ENCODE measurements at regions not wholly inside any gene's neighbourhood (a gene's known extent, or its start where the extent isn't known, plus 50 kb on each side); places are given as distances from the start of the nearest gene placed in this dataset.

- Mint-ChIP-seq H3K4me3 (no peak overlapping the region), H3K9me3 (no peaks in the 10 kb centered on the region), H3K4me1 (no peaks in the 10 kb centered on the region), H3K27ac (no peak overlapping the region), H3K36me3 (ENCODE audit: low read depth) (no peaks in the 10 kb centered on the region), H3K27me3 (no peaks in the 10 kb centered on the region)
- DNase-seq = no peak
- intact Hi-C loops (cut with micrococcal nuclease) = no loop called here
Measured at GRCh38 chr12:30144777-30145683, 361.3 kb upstream of the TMTC1 start.

GRCh38 chr12:30142301-30142700, 358.6 kb upstream of the TMTC1 start:
- DNase-seq = no peak
- no peaks in the 10 kb centered on the region for H3K27me3 Mint-ChIP-seq
- no peaks in the 10 kb centered on the region for H3K36me3 Mint-ChIP-seq (ENCODE audit: low read depth)
- no peaks in the 10 kb centered on the region for H3K9me3 Mint-ChIP-seq
- H3K4me1 Mint-ChIP-seq = no peaks in the 10 kb centered on the region
- no peak overlapping the region for H3K4me3 Mint-ChIP-seq
- intact Hi-C loops (cut with micrococcal nuclease) = no loop called here
- no peak overlapping the region for H3K27ac Mint-ChIP-seq

- Mint-ChIP-seq H3K9me3 (no peaks in the 10 kb centered on the region), H3K4me3 (no peak overlapping the region), H3K27ac (no peak overlapping the region), H3K36me3 (ENCODE audit: low read depth) (no peaks in the 10 kb centered on the region), H3K4me1 (no peaks in the 10 kb centered on the region), H3K27me3 (no peaks in the 10 kb centered on the region)
- intact Hi-C loops (cut with micrococcal nuclease) = no loop called here
- no peak for DNase-seq
Measured at GRCh38 chr12:30138483-30138882, 354.7 kb upstream of the TMTC1 start.

DNA sequence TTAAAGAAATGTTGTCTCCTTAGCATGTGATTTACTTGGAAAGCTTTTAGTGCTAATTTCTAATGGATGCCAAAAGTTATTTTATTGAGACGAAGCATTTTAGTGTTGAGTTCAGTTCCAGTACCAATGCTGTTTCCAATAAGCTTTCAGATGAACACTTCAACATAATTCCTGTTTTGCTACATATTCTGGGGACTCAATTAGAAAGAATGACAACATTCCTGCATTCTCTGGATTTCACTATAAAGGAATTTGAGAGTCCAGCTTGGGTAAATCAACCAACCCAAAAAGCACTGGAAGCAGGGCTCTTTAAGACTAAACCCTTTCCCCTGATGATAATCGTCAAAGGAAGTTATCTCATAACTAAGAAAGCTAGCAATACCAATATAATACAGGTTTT, 353.0 kb upstream of the TMTC1 start:
- no peaks in the 10 kb centered on the region for H3K4me1 Mint-ChIP-seq
- H3K36me3 Mint-ChIP-seq (ENCODE audit: low read depth) = no peaks in the 10 kb centered on the region
- H3K27ac Mint-ChIP-seq = no peak overlapping the region
- no peak for DNase-seq
- H3K4me3 Mint-ChIP-seq = no peak overlapping the region
- H3K27me3 Mint-ChIP-seq = no peaks in the 10 kb centered on the region
- no peaks in the 10 kb centered on the region for H3K9me3 Mint-ChIP-seq
- intact Hi-C loops (cut with micrococcal nuclease) = no loop called here

- DNase-seq = no peak
- no peaks in the 10 kb centered on the region for H3K4me1 Mint-ChIP-seq
- H3K27ac Mint-ChIP-seq = no peak overlapping the region
- intact Hi-C loops (cut with micrococcal nuclease) = no loop called here
- no peaks in the 10 kb centered on the region for H3K9me3 Mint-ChIP-seq
- no peak overlapping the region for H3K4me3 Mint-ChIP-seq
- H3K36me3 Mint-ChIP-seq (ENCODE audit: low read depth) = no peaks in the 10 kb centered on the region
- no peaks in the 10 kb centered on the region for H3K27me3 Mint-ChIP-seq
Measured at GRCh38 chr12:30135776-30136175, 352.0 kb upstream of the TMTC1 start.

- Mint-ChIP-seq H3K27ac (no peak overlapping the region), H3K4me1 (no peaks in the 10 kb centered on the region), H3K36me3 (ENCODE audit: low read depth) (no peaks in the 10 kb centered on the region), H3K9me3 (no peaks in the 10 kb centered on the region), H3K4me3 (no peak overlapping the region), H3K27me3 (no peaks in the 10 kb centered on the region)
- no peak for DNase-seq
- intact Hi-C loops (cut with micrococcal nuclease) = no loop called here
Measured at GRCh38 chr12:30134229-30134628, 350.5 kb upstream of the TMTC1 start.

DNA sequence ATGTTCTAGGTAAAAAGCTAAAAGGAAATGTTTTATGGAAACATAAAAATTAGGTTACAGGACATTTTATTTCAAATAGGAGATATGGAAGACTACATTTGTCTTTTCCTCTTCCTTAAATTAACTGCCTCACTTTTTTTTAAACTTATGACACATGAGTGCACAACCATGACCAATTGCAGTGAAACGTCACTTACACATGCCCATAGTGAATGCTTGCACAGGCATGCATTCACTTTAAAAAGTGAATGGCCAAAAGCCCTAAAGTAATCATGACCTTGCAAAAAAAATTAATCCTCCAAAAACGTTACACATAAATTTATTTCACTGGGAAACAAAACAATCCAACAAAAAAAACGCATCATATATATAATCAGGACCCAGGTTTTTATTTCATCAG, 343.2 kb upstream of the TMTC1 start:
- H3K4me3 Mint-ChIP-seq = no peak overlapping the region
- no peak overlapping the region for H3K27ac Mint-ChIP-seq
- H3K27me3 Mint-ChIP-seq = no peaks in the 10 kb centered on the region
- no peaks in the 10 kb centered on the region for H3K4me1 Mint-ChIP-seq
- H3K9me3 Mint-ChIP-seq = no peaks in the 10 kb centered on the region
- no peaks in the 10 kb centered on the region for H3K36me3 Mint-ChIP-seq (ENCODE audit: low read depth)
- no peak for DNase-seq
- intact Hi-C loops (cut with micrococcal nuclease) = no loop called here

GRCh38 chr12:30120522-30120921, 336.8 kb upstream of the TMTC1 start:
- Mint-ChIP-seq H3K36me3 (ENCODE audit: low read depth) (no peaks in the 10 kb centered on the region), H3K27ac (no peak overlapping the region), H3K4me1 (no peaks in the 10 kb centered on the region), H3K9me3 (no peaks in the 10 kb centered on the region), H3K27me3 (no peaks in the 10 kb centered on the region), H3K4me3 (no peak overlapping the region)
- intact Hi-C loops (cut with micrococcal nuclease) = no loop called here
- DNase-seq = no peak

GRCh38 chr12:30117483-30117882, 333.7 kb upstream of the TMTC1 start:
- H3K4me1 Mint-ChIP-seq = no peaks in the 10 kb centered on the region
- H3K27me3 Mint-ChIP-seq = no peaks in the 10 kb centered on the region
- H3K4me3 Mint-ChIP-seq = no peak overlapping the region
- no peak overlapping the region for H3K27ac Mint-ChIP-seq
- DNase-seq = no peak
- H3K9me3 Mint-ChIP-seq = no peaks in the 10 kb centered on the region
- intact Hi-C loops (cut with micrococcal nuclease) = no loop called here
- H3K36me3 Mint-ChIP-seq (ENCODE audit: low read depth) = no peaks in the 10 kb centered on the region

DNA sequence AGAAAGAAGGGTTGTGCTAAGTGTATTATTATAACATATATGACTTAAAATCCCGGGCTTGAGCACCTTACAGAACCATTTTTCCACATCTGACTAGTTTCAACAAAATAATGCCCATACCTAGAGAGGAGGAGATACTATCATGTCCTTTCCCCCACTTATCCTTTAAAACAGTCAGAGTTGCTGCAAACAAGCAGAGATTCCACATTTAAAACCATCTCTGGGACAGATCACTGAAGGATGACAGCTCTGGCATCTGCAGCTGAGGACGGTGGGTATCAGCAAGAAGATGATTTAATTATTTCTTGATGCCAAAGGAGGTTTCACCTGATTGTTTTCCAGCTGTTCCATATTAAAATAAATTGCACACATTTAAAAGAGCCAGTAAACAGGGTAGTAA, 328.0 kb upstream of the TMTC1 start:
- intact Hi-C loops (cut with micrococcal nuclease) = no loop called here
- H3K4me1 Mint-ChIP-seq = no peaks in the 10 kb centered on the region

DNA sequence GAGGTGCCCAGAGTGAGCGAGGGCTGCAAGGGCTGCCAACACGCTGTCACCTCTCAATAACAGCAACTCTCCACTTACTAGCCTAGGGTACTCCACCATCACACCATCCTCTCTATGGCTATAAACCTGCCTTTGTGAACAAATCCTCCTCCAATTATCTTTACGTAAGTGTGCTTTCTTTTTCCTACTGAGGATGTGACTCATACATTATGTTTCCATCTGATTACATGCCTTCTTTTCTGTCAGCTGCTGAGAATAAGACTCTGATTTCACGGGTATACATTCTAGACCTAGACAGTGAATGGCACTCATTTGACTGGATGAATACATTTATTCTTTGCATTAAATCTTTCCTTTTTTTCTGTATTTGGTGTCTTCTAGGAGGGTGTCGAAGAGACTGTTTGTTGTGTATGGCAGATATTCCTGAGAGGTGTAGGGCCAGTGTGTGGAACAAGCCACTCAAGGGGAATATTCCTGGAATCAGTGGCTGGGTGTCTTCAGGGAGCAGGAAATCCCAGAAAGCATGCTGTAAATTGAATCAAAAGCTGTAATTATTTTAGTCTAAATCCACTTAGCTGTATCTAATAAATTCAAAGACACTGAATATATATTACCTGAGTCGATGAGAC, 327.3 kb upstream of the TMTC1 start:
- DNase-seq = no peak
- Mint-ChIP-seq H3K27me3 (no peaks in the 10 kb centered on the region), H3K4me3 (no peak overlapping the region), H3K27ac (no peak overlapping the region), H3K4me1 (no peaks in the 10 kb centered on the region), H3K36me3 (ENCODE audit: low read depth) (no peaks in the 10 kb centered on the region), H3K9me3 (no peaks in the 10 kb centered on the region)
- intact Hi-C loops (cut with micrococcal nuclease) = no loop called here

More for the DNA sequence above, 328.0 kb upstream of the TMTC1 start:
- Mint-ChIP-seq H3K4me3 (no peak overlapping the region), H3K27ac (no peak overlapping the region), H3K27me3 (no peaks in the 10 kb centered on the region), H3K9me3 (no peaks in the 10 kb centered on the region), H3K36me3 (ENCODE audit: low read depth) (no peaks in the 10 kb centered on the region)
- no peak for DNase-seq

GRCh38 chr12:30110498-30110897, 326.8 kb upstream of the TMTC1 start:
- H3K4me1 Mint-ChIP-seq = no peaks in the 10 kb centered on the region
- no peaks in the 10 kb centered on the region for H3K27me3 Mint-ChIP-seq
- DNase-seq = no peak
- H3K36me3 Mint-ChIP-seq (ENCODE audit: low read depth) = no peaks in the 10 kb centered on the region
- intact Hi-C loops (cut with micrococcal nuclease) = no loop called here
- no peaks in the 10 kb centered on the region for H3K9me3 Mint-ChIP-seq
- no peak overlapping the region for H3K27ac Mint-ChIP-seq
- no peak overlapping the region for H3K4me3 Mint-ChIP-seq

DNA sequence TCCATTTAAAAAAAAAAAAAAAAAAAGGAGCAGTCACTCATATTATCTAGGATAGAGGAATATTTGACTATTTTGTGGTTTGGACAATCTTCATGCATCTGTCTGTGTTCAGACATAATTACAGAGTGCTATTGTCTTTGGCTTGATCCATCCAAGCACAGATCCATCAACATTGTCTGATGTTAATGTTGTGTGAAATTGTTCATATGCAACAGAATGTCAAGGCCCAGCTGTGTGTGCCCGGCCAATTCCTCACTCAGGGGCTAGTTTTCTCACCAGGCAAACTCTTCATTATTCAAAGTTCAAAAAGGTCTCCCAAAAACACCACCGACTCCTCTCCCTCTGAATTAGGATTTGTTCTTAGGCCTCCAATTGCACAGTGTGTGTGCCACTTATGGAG, 324.9 kb upstream of the TMTC1 start:
- H3K9me3 Mint-ChIP-seq = no peaks in the 10 kb centered on the region
- intact Hi-C loops (cut with micrococcal nuclease) = no loop called here
- H3K4me1 Mint-ChIP-seq = no peaks in the 10 kb centered on the region
- H3K4me3 Mint-ChIP-seq = no peak overlapping the region
- no peaks in the 10 kb centered on the region for H3K27me3 Mint-ChIP-seq
- no peaks in the 10 kb centered on the region for H3K36me3 Mint-ChIP-seq (ENCODE audit: low read depth)
- no peak for DNase-seq
- H3K27ac Mint-ChIP-seq = no peak overlapping the region

DNA sequence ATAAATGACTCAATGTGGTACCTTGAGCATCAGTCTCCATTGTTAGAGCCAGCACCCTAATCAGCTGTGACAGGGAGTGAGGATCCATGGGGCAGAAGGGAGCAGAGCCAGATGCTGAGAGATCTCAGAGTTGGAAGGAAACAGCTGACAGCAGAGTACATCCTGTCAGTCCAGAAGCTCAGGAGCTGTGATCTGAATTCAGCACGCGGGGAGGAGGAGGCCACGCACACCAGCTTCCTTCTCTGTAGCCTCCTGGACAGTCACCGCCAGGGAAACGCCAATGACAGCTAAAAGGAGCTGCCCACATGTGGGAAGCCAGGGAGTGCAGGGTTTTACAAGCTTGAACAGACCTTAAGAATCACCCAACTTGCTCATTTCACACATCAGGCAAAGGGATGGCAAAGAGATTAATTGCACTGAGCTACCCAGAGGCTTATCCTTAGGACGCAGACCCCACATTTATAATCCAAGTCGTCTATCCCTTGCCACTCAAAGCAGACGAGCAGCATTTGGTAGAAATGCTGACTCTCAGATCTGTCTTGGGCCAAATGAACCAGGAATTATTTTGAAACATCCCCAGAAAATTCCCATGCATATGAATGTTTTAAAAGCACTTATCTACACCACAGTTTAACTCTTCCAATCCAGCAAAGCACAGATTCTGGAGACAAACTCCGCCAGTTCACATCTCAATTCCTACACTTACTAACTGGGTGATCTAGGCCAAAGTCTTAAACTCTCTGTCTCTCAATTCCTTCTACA, 322.6 kb upstream of the TMTC1 start:
- no peak overlapping the region for H3K4me3 Mint-ChIP-seq
- H3K9me3 Mint-ChIP-seq = no peaks in the 10 kb centered on the region
- no peak overlapping the region for H3K27ac Mint-ChIP-seq
- intact Hi-C loops (cut with micrococcal nuclease) = no loop called here
- H3K36me3 Mint-ChIP-seq (ENCODE audit: low read depth) = no peaks in the 10 kb centered on the region
- H3K4me1 Mint-ChIP-seq = no peaks in the 10 kb centered on the region
- no peak for DNase-seq
- no peaks in the 10 kb centered on the region for H3K27me3 Mint-ChIP-seq
